ENCODE measurements at regions not wholly inside any gene's neighbourhood (a gene's known extent, or its start where the extent isn't known, plus 50 kb on each side); places are given as distances from the start of the nearest gene placed in this dataset.

GRCh38 chr4:4752576-4753401 is 106.7 kb upstream of the MSX1 start:
- TF ChIP-seq POLR2A (IDR thresholded peaks at IDR 0.05) (no peak), CTCF (IDR thresholded peaks at IDR 0.05) (no peak)

Data from esophagus squamous epithelium (tissue), 4 donors.